GM21390 (cell line): ENCODE measurements at regions not wholly inside any gene's neighbourhood (a gene's known extent, or its start where the extent isn't known, plus 50 kb on each side); places are given as distances from the start of the nearest gene placed in this dataset.

Experiments
- ATAC-seq: cut with Tn5 transposase; IDR thresholded peaks from one replicate; pipeline ENCODE4 v1.9.1; 2021; ENCODE audit not compliant: unreplicated experiment

GRCh38 chr15:92224843-92225242 is 168.8 kb upstream of the ST8SIA2 start:
- no peak for ATAC-seq

- no peak for ATAC-seq
These were observed 167.6 kb upstream of the ST8SIA2 start for GRCh38 chr15:92226020-92226612.

- ATAC-seq: no peak
These were observed 164.9 kb upstream of the ST8SIA2 start for GRCh38 chr15:92228830-92229229.

- ATAC-seq: no peak
These were observed 162.2 kb upstream of the ST8SIA2 start for GRCh38 chr15:92231461-92231860.

GRCh38 chr15:92232317-92232716 is 161.4 kb upstream of the ST8SIA2 start:
- ATAC-seq: no peak

GRCh38 chr15:92232876-92233275 is 160.8 kb upstream of the ST8SIA2 start:
- no peak for ATAC-seq

GRCh38 chr15:92243227-92243626 is 150.5 kb upstream of the ST8SIA2 start:
- no peak for ATAC-seq

- no peak for ATAC-seq
These were observed 149.0 kb upstream of the ST8SIA2 start for GRCh38 chr15:92244703-92245102.

GRCh38 chr15:92247649-92248242 is 145.9 kb upstream of the ST8SIA2 start:
- ATAC-seq: no peak

- ATAC-seq: no peak
These were observed 126.6 kb upstream of the ST8SIA2 start for GRCh38 chr15:92266796-92267685.

GRCh38 chr15:92268900-92269299 is 124.8 kb upstream of the ST8SIA2 start:
- ATAC-seq: no peak

GRCh38 chr15:92271179-92271578 is 122.5 kb upstream of the ST8SIA2 start:
- ATAC-seq: no peak

- ATAC-seq: no peak
These were observed 121.6 kb upstream of the ST8SIA2 start for GRCh38 chr15:92272106-92272505.

GRCh38 chr15:92273286-92273685 is 120.4 kb upstream of the ST8SIA2 start:
- ATAC-seq: no peak

GRCh38 chr15:92273723-92274122 is 120.0 kb upstream of the ST8SIA2 start:
- ATAC-seq: no peak

- peak; percentile 55 for ATAC-seq
These were observed 115.9 kb upstream of the ST8SIA2 start for GRCh38 chr15:92277776-92278175.

- no peak for ATAC-seq
These were observed 109.9 kb upstream of the ST8SIA2 start for GRCh38 chr15:92283813-92284212.

- peak; percentile 98 for ATAC-seq
These were observed 104.9 kb upstream of the ST8SIA2 start for GRCh38 chr15:92288755-92289154.

- ATAC-seq: no peak
These were observed 103.9 kb upstream of the ST8SIA2 start for GRCh38 chr15:92289733-92290132.

GRCh38 chr15:92290359-92290992 is 103.2 kb upstream of the ST8SIA2 start:
- no peak for ATAC-seq

- ATAC-seq: no peak
These were observed 101.8 kb upstream of the ST8SIA2 start for GRCh38 chr15:92291900-92292299.

- no peak for ATAC-seq
These were observed 98.9 kb upstream of the ST8SIA2 start for GRCh38 chr15:92294759-92295158.
